ENCODE measurements at regions not wholly inside any gene's neighbourhood (a gene's known extent, or its start where the extent isn't known, plus 50 kb on each side); places are given as distances from the start of the nearest gene placed in this dataset.
"Not testable (repeated sequence)": the region's sequence is repeated elsewhere in the genome, so short reads cannot be mapped to it uniquely, and the experiment has no call there.

DNA sequence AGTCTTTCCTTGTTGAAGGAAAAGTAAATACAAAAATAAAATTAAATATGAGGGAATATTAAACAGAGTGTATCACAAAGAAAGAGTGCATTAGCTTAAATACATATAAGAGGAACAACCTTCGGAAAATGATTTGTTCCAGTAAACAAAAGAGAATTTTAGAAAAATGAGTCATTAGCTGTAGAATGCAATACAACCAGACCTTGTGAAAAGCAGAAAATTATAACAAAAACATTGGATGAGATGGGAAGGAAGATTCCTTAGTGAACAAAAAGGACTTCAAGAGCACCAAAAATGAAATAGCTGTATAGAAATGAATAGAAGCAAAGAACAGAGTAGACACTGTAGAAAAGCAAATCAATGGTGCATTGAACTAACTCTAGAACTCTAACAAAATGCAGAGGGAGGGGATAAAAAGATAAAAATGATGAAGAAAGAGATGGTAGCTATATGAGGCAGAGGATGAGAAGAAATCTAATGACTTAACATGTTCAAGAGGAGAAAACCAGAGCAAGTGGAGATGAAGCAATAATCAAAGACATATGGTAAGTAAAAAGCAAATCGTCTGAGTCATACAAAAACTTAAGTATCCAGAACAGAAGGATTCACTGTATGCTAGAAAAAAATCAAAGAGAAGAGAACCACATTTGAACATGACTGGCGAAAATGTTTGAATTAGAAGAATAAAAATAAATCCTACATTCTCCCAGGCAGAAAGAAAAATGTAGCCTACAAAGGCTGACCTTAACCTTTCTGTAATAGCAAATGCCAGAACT, 190.5 kb downstream of the TMEM26 start:
- DNase-seq: peak; percentile 82

DNA sequence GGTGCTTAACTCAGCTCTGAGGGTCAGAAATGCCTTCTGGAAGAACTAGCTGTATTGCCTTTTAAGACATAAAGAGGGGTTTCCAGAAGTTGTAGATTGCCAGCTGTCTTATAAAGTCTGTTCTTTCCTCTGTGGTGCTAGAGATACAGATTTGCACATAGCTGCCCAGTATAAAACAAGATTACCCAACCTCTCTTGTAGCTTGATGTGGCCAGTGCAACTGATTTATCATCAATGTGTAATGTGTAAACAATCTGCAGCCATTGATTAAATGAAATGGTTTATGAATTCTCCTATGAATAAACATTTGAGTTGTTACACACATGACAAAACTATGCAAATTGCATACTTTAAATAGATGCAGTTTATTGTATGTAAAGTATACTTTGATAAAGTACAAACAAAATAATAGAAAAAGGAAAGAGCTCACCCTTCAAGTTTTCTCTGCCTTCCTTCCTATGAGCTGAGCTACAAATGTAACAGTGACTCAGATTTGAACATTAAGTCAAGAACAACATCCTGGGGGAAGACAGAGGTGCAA, 195.2 kb downstream of the TMEM26 start:
- DNase-seq: no peak

- no peak for DNase-seq
These were observed 196.0 kb downstream of the TMEM26 start for GRCh38 chr10:61257136-61257535.

GRCh38 chr10:61252326-61252725, 200.9 kb downstream of the TMEM26 start:
- peak; percentile 12 for DNase-seq

- no peak for DNase-seq
These were observed 202.1 kb downstream of the TMEM26 start for GRCh38 chr10:61251089-61251488.

DNA sequence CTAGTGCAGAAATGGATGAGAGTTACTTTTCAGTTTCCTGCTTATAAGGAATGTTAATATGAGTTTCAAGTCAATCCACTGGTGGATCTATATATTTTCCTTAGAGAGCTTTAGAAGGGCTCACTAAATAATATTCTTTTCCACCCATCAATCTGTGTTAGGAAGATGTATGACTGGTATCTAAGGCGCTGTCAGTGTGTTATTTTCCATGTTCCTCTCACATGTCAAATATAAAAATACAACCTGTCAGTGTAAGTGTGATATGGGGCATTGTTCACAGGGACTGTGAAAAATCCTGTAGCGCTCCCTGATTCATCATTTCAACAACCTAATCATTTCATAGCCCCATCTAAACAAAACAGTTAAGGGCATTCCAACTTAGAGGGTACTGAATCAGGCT, 203.1 kb downstream of the TMEM26 start:
- no peak for DNase-seq

DNA sequence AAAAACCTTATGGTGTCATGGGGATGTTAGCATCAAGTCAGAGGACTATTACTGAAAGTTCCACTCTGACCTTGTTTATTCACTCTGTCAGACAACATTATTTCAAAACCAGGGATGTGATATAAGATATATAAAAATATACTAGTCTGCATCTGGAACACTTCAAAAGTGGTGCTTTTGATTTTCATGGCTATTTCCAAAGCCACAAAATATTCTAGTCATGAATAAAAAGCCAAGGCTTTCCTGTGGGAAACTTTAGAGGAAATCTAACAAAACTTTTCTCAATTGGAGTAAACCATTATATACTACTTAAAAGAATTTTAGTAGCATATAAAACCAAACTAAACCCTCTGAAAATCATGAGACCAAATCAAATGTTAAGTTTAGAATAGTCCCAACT, 205.2 kb downstream of the TMEM26 start:
- DNase-seq: no peak

GRCh38 chr10:61244261-61244775, 208.9 kb downstream of the TMEM26 start:
- no peak for DNase-seq

- DNase-seq: no peak
These were observed 220.4 kb downstream of the TMEM26 start for GRCh38 chr10:61232780-61233179.

GRCh38 chr10:61225939-61226338, 227.2 kb downstream of the TMEM26 start:
- no peak for DNase-seq

GRCh38 chr10:61223576-61223975, 229.6 kb downstream of the TMEM26 start:
- no peak for DNase-seq

DNA sequence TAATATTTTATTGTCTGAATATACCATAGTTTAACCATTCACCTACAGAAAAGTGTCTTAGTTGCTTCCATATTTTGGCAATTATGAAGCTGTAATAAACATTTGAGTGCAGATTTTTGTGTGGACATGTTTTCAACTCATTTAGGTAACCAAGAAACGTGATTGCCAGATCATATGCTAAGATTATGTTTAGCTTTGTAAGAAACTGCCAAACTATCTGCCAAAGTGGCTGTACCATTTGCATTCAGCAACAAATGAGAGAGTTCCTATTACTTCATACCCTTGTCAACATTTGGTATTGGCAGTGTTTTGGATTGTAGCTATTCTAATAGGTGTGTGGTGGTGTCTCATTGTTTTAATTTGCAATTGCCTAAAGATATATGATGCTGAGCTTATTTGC, 233.5 kb downstream of the TMEM26 start:
- no peak for DNase-seq

DNA sequence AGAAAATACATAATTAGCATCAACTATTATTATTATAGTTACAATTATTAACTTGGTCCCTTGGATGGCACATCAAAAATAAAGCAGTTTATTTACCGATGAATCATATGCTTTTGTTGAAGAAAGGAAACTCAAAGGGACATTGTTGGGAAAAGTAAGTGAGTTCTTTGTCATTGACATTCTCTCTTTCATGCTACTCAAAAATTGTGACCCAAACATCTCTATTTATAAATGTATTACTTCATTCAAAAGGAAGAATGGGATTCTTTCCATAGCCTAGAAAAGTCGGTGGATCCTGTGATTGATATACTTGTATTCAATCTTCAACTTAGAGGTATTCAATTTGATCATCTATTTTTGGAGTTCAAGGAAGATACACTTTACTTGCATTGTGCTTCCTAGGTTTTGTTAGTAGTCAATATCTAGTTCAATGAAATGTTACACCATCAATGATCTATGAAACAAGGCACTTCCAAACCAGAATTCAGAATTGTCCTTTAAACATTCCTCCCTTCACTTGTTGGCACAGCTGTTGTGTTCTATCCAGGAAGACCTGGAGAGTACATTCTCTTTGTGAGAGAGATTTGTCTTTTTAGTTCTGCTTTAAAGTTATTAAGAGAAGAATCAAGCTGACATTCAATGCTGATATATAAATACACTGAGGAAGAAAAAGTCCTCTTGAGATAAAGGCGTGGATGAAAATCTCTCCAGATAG, 235.2 kb downstream of the TMEM26 start:
- no peak for DNase-seq

DNA sequence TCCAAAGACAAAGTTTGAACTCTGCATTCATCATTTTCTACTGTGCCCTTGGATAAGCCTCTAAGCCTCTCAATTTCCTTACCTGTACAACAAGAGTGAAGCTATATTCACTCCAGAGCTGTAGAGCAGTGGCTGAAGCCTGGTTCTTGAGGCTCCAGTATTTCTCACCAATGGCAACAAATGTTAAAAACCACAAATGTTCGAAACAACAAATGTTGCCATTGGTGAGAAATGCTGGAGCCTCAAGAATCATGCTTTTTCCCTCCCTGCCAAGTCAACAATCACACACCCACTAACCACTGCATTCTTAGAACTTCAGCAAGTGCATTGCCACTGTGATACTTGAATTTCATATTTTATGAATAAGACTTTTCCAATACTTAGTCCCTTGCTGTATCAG, 237.9 kb downstream of the TMEM26 start:
- DNase-seq: no peak

DNA sequence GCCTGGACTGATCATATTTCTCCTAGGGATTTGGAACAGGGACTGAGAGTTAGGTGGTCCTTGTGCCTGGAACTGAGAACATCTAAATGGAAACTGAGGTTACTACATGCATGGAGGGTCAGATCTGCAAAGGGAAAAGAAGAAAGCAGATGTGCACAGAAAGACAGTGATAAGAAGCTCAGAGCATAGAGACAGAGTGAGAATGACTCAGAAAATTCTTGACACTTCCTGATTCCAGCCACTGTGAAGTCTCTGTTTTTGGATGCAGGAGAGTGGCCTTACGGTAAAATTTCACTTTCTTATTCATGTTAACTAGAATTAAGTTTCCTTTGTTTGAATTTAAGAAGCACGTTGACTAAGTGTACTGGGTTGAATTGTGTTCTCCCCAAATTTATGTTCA, 241.7 kb downstream of the TMEM26 start:
- no peak for DNase-seq

GRCh38 chr10:61197057-61197456, 253.1 kb upstream of the RHOBTB1 start:
- peak; percentile 5 for DNase-seq

DNA sequence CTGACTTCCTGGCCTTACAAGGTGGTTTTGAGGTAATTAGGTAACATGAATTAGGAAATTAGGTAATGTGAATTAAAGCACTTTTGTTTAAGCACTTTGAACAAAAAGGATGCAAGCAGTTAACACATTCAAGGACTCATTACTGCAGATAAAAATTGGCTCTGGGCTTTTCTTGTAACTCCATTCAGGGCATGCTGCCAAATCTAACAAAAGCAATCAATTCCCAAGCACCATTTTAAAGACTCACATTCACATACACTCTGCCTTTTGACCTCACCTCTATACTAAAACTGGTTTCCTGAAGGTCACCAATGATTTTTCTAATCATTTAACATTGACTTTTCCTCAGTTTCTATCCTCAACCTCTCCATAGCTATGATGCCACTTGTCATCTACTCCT, 251.2 kb upstream of the RHOBTB1 start:
- DNase-seq: no peak

DNA sequence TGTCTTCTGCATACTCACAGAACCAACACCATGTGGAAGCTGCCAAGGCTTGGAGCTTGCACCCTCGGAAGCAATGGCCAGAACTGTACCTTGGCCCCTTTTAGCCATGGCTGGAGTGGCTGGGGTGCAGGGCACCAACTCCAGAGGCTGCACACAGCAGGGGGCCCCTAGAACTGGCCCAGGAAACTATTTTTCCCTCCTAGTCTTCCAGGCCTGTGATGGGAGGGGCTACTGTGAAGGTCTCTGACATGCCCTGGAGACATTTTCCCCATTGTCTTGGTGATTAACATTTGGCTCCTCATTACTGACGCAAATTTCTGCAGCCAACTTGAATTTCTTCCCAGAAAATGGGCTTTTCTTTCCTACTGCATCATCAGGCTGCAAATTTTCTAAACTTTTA, 248.6 kb upstream of the RHOBTB1 start:
- DNase-seq: not testable (repeated sequence)

DNA sequence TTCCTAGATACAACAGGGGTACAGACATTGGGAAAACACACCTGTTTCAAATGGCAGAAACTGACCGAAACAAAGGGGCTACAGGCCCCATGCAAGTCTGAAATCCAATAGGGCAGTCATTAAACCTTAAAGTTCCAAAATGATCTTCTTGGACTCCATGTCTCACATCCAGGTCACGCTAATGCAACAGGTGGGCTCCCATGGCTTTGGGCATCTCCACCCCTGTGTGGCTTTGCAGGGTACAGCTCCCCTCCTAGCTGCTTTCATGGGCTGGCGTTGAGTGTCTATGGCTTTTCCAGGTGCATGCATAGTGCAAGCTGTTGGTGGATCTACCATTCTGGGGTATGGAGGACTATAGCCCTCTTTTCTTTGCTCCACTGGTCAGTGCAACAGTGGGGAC, 248.1 kb upstream of the RHOBTB1 start:
- DNase-seq: no peak

DNA sequence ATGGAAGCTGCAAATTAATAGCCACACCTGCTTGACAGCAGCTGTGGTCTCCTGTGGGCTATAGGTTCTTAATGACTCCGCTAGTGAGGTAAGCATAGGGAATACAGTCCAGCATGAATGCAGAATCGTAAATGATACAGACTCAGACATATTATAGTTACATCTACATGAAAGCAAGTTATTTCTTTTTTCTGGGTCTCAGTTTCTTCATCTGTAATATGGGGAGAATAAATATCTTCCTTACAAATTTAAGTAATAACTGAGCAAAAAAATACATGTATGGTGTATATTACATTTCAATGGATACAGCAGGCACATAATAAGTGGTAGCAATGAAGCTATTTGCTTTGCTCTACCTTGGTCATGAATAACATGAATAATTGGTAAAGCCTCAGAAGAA, 245.9 kb upstream of the RHOBTB1 start:
- DNase-seq: no peak

GRCh38 chr10:61188691-61189090, 244.7 kb upstream of the RHOBTB1 start:
- no peak for DNase-seq

- DNase-seq: no peak
These were observed 244.1 kb upstream of the RHOBTB1 start for GRCh38 chr10:61188101-61188500.

GRCh38 chr10:61187601-61188000, 243.6 kb upstream of the RHOBTB1 start:
- DNase-seq: no peak

DNA sequence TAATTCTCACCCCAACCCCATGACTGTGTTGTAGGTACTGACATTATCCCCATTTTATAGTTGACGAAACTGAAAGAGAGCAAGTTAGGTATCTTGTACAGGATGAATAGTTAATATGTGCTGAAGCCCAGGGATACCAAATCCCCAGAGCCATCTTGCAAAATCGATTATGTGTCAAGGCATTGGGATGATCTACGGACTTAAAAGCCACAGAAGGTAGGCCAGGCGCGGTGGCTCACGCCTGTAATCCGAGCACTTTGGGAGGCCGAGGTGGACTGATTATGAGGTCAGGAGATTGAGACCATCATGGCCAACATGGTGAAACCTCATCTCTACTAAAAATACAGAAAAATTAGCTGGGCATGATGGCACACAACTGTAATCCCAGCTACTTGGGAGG, 242.4 kb upstream of the RHOBTB1 start:
- DNase-seq: no peak
